Astrocyte of the cerebellum (primary cell): ENCODE measurements at regions not wholly inside any gene's neighbourhood (a gene's known extent, or its start where the extent isn't known, plus 50 kb on each side); places are given as distances from the start of the nearest gene placed in this dataset.

Experiments
- DNase-seq: peaks from one replicate; pipeline ENCODE4 v3.0.0-alpha.2; 2011; ENCODE audit warnings: low read depth
- H3K4me3 ChIP-seq: 2 replicates; pipeline ENCODE4 v1.5.1; 2011; ENCODE audit warnings: mild to moderate bottlenecking, low read depth, low read length, moderate library complexity
- in situ Hi-C: cut with HindIII; loops from 2 replicates; pipeline ENCODE4 v1.10.0; 2017; ENCODE audit warnings: low sequenced_read_pairs
- TF ChIP-seq, protein P1 (sequence below): IDR thresholded peaks from 2 replicates; pipeline ENCODE4 v1.5.1; 2012; ENCODE audit warnings: low read length, low read depth, moderate library complexity, mild to moderate bottlenecking; ENCODE audit errors: missing control alignments

DNA sequence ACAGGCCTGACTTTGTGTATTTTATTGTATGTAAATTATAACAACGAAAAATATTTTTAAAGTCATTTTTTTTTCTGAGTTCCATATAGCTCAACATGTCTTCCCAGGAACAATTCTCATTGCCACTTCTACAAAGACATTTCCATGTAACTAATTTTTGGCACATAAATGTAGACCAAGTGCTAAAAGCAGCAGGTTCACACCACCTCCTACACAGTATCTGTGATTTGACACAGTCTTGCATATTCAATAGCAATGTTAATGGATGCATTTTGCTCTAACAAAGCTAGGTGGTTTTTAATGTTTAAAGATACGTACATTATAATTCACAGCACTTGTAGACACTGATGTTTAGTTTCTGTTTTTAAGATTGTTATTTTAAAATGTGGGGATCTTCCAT, 346.5 kb downstream of the GPAM start:
- TF ChIP-seq, protein P1, sequence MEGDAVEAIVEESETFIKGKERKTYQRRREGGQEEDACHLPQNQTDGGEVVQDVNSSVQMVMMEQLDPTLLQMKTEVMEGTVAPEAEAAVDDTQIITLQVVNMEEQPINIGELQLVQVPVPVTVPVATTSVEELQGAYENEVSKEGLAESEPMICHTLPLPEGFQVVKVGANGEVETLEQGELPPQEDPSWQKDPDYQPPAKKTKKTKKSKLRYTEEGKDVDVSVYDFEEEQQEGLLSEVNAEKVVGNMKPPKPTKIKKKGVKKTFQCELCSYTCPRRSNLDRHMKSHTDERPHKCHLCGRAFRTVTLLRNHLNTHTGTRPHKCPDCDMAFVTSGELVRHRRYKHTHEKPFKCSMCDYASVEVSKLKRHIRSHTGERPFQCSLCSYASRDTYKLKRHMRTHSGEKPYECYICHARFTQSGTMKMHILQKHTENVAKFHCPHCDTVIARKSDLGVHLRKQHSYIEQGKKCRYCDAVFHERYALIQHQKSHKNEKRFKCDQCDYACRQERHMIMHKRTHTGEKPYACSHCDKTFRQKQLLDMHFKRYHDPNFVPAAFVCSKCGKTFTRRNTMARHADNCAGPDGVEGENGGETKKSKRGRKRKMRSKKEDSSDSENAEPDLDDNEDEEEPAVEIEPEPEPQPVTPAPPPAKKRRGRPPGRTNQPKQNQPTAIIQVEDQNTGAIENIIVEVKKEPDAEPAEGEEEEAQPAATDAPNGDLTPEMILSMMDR, result no peak
- no peak for DNase-seq
- in situ Hi-C loops, result no loop called here
- H3K4me3 ChIP-seq, result no peak overlapping the region

- TF ChIP-seq, protein P1, result no peak
- H3K4me3 ChIP-seq, result no peak overlapping the region
- in situ Hi-C loops, result no loop called here
- DNase-seq, result no peak
Measured at GRCh38 chr10:111837985-111838384, 345.6 kb downstream of the GPAM start.

DNA sequence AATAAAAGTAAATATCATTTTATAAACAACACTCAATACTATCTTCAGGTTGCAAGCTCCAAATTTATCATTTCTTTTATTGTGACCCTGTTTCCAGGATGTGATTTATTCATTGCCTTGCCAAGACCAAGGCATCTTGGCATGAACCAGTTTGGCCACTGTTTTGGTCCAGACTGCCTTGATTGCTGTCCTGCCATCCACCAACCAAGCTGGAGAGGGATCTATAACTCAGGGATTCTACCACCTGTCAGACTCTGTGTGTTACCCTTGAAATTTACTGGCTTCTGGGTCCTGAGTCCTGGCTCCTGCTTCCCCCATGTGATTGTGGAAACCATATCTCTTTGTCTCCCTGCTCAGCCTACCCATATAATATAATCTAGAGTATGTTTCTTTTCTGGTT, 343.0 kb downstream of the GPAM start:
- in situ Hi-C loops, result no loop called here
- H3K4me3 ChIP-seq, result no peak overlapping the region
- TF ChIP-seq, protein P1, result no peak
- no peak for DNase-seq

DNA sequence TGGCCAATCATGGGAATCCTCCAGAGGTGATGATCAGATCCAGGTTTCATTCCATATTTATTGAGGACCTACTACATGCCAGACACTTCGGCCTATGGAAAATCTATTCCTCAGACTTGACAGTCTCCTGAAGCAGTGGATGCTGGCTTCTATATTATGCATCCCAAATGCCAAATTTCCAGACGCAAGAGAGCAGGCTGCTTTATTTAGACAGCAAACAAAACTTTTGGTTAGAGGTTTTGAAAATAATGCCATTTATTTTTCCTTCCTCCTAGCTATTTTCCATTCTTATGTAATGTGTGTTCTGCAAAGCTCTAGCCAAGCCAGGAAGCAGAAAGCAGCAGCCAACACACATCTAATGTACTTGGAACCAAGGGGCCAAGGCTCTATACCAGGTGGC, 330.8 kb downstream of the GPAM start:
- no peak for DNase-seq
- in situ Hi-C loops, result no loop called here

DNA sequence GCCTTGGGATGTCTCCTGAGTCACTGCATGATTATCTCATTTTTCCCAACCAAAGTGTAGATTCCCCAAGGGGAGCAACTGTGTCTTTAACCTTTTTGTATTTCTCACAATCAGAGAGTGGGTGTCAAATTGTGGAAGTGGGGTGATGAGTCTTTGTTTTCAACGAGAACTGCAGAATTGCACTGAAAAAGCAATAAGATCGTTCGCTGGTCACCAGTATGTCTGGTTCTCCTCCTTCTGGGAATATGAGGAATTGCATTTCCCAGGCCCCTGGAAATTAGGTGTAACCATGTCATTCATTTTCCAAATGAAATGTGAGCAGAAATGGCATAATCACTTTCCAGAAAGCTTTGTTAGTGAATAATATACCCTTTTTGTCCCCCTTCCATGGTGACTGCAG, 326.9 kb downstream of the GPAM start:
- in situ Hi-C loops, result no loop called here
- DNase-seq, result no peak
- no peak overlapping the region for H3K4me3 ChIP-seq
- TF ChIP-seq, protein P1, result peak; percentile 57

More for the DNA sequence above, 330.8 kb downstream of the GPAM start:
- H3K4me3 ChIP-seq, result no peak overlapping the region
- TF ChIP-seq, protein P1, result no peak

DNA sequence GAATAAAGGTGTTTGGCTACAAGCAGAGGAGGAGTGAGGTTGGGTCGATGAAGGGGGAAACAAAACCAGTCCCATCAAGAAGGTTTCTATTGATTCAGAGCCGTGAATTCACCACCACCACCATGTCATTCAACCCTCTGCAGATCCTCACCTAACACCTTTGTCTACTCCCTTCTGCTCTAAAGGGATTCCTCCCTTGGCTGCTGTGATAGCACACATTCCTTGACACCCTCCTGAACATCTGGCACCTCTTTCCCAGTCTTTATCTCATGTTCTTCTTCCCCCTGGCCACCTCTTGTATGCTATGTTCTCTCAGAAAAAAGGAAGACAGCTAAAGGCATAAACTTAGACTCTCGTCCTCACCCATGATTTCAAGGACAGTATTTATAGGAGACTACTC, 318.0 kb downstream of the GPAM start:
- no peak for DNase-seq
- TF ChIP-seq, protein P1, result no peak
- in situ Hi-C loops, result no loop called here

GRCh38 chr10:111871458-111871857, 312.1 kb downstream of the GPAM start:
- in situ Hi-C loops, result no loop called here
- H3K4me3 ChIP-seq, result no peak overlapping the region
- TF ChIP-seq, protein P1, result no peak
- DNase-seq, result no peak

More for the DNA sequence above, 318.0 kb downstream of the GPAM start:
- H3K4me3 ChIP-seq, result no peak overlapping the region
